K562 (cell line): ENCODE measurements at regions not wholly inside any gene's neighbourhood (a gene's known extent, or its start where the extent isn't known, plus 50 kb on each side); places are given as distances from the start of the nearest gene placed in this dataset.

Experiments
- ATAC-seq: fragments of 200-7000 bp; cut with Tn5 transposase; 3 replicates; pipeline ENCODE4 v1.9.1; 2020; ENCODE audit warnings: moderate library complexity
- BruUV-seq: library from RNA; stranded (reverse); fragments of 400-500 nt; replicated peaks from 2 replicates; lab custom pipeline; 2021; lab: Mats Ljungman, UMichigan
- CTCF ChIA-PET: fragments of 300-600 bp; formaldehyde crosslinking; extraction: SDS; loops from one replicate; lab custom pipeline; 2021; ENCODE audit warnings: low intra/inter-chr PET ratio; lab: Yijun Ruan, JAX
- POLR2A ChIA-PET: fragments of 300-600, 350-650 bp; sonication (Branson Sonifier 250); formaldehyde crosslinking; extraction: SDS; loops from one replicate; lab custom pipeline; 2021; ENCODE audit warnings: antibody characterized with exemption, inconsistent platforms; lab: Yijun Ruan, JAX
- DNase-seq, 4 experiments: peaks; one replicate each; pipeline versions ENCODE4 v3.0.0 to v3.0.0-alpha.2; 2011 to 2018; ENCODE audit warnings: low spot score in 3 of 4, mixed read lengths in 3 of 4; ENCODE audit errors: extremely low read depth in 1 of 4
- FAIRE-seq: peaks from 2 replicates; lab custom pipeline; 2011; peaks lifted over from hg19 to GRCh38; lab: Jason Lieb, UNC
- H2AFZ ChIP-seq: 2 replicates; pipeline ENCODE4 v1.6.0; 2011; ENCODE audit warnings: low read depth, low read length, control low read depth, inconsistent platforms
- H3K27ac ChIP-seq: fragments of 200-600 bp; 3 replicates; pipeline ENCODE4 v1.8.0; 2011; ENCODE audit warnings: low read depth, mild to moderate bottlenecking, control low read depth, inconsistent platforms, low read length, moderate library complexity, mixed read lengths; ENCODE audit errors: extremely low read depth
- H3K27me3 ChIP-seq, 2 experiments: fragments of 300-600 bp in 1 of 2; 2 replicates in 1 of 2; 3 replicates in 1 of 2; pipeline versions ENCODE4 v1.6.0 to v1.8.0; 2011; ENCODE audit warnings: inconsistent platforms in 2 of 2, low read length in 2 of 2, mild to moderate bottlenecking in 1 of 2, mixed read lengths in 1 of 2, moderate library complexity in 1 of 2; ENCODE audit not compliant: control insufficient read depth in 2 of 2, insufficient read depth in 2 of 2
- H3K36me3 ChIP-seq: fragments of 300-600 bp; 3 replicates; pipeline ENCODE4 v1.8.0; 2011; ENCODE audit warnings: mild to moderate bottlenecking, low read length, inconsistent platforms; ENCODE audit not compliant: control insufficient read depth, insufficient read depth
- H3K4me1 ChIP-seq, 2 experiments: fragments of 200-600 bp in 1 of 2; replicated peaks in 1 of 2; 2 replicates in 1 of 2; 3 replicates in 1 of 2; pipeline versions ENCODE4 v1.5.1 to v1.8.0; 2011; ENCODE audit warnings: inconsistent platforms in 2 of 2, low read length in 2 of 2, mild to moderate bottlenecking in 1 of 2, mixed read lengths in 1 of 2, moderate library complexity in 1 of 2; ENCODE audit not compliant: control insufficient read depth in 2 of 2, insufficient read depth in 2 of 2
- H3K4me2 ChIP-seq: 2 replicates; pipeline ENCODE4 v1.6.1; 2011; ENCODE audit warnings: low read length, control low read depth, inconsistent platforms, mixed read lengths; ENCODE audit not compliant: insufficient read depth
- H3K4me3 ChIP-seq: fragments of 200-600 bp; sonication (generic), shearing (Covaris generic); 2 replicates; pipeline ENCODE4 v1.5.1; 2016; ENCODE audit warnings: control low read depth, inconsistent platforms
- H3K79me2 ChIP-seq: fragments of 200-600 bp; 3 replicates; pipeline ENCODE4 v1.8.0; 2011; ENCODE audit warnings: low read length, inconsistent platforms; ENCODE audit not compliant: control insufficient read depth, insufficient read depth
- H3K9ac ChIP-seq, 2 experiments: 2 replicates each; pipeline versions ENCODE4 v1.6.0 to v1.6.1; 2011; ENCODE audit warnings: low read depth in 2 of 2, low read length in 2 of 2, control low read depth in 1 of 2, inconsistent platforms in 1 of 2, mild to moderate bottlenecking in 1 of 2, mixed read lengths in 1 of 2; ENCODE audit not compliant: insufficient read depth in 1 of 2
- H3K9me1 ChIP-seq: one replicate; pipeline ENCODE4 v1.6.0; 2011; ENCODE audit warnings: inconsistent platforms, mild to moderate bottlenecking, low read length, moderate library complexity; ENCODE audit not compliant: control insufficient read depth, insufficient read depth
- H3K9me3 ChIP-seq: replicated peaks from 2 replicates; pipeline ENCODE4 v1.5.1; 2011; ENCODE audit warnings: low read depth, low read length, inconsistent platforms; ENCODE audit not compliant: control insufficient read depth, insufficient read depth
- H4K20me1 ChIP-seq: replicated peaks from 2 replicates; pipeline ENCODE4 v1.6.1; 2011; ENCODE audit warnings: low read length, inconsistent platforms, mixed read lengths; ENCODE audit not compliant: control insufficient read depth, insufficient read depth
- CTCF ChIP-seq, 3 experiments: IDR thresholded peaks in 2 of 3; conservative IDR thresholded peaks in 1 of 3; 2 replicates each; pipeline ENCODE4 v1.5.1; 2011 to 2012; ENCODE audit warnings: low read length in 3 of 3, mild to moderate bottlenecking in 3 of 3, control low read depth in 2 of 3, improper control_type of control experiment in 1 of 3, inconsistent platforms in 1 of 3, low read depth in 1 of 3, mixed read lengths in 1 of 3, moderate library complexity in 1 of 3; ENCODE audit not compliant: insufficient read depth in 2 of 3
- MCM5 ChIP-seq: fragments of 450-650 bp; IDR thresholded peaks from 2 replicates; pipeline ENCODE4 v1.6.1; 2016; ENCODE audit warnings: low read depth
- RAD21 ChIP-seq, 2 experiments: fragments of 250-450 bp in 1 of 2; fragments of 450-650 bp in 1 of 2; sonication (Bioruptor Pico) in 1 of 2; formaldehyde crosslinking in 1 of 2; IDR thresholded peaks in 1 of 2; conservative IDR thresholded peaks in 1 of 2; 2 replicates each; pipeline versions ENCODE4 v1.4.0 to v1.8.0; 2020 to 2022; ENCODE audit warnings: mild to moderate bottlenecking in 2 of 2, moderate library complexity in 1 of 2
- SPI1 ChIP-seq: IDR thresholded peaks from 2 replicates; pipeline ENCODE4 v1.6.1; 2011; ENCODE audit warnings: low read depth, low read length, control low read depth, borderline replicate concordance
- XRCC4 ChIP-seq: IDR thresholded peaks from one replicate; pipeline ENCODE4 v1.6.1; 2011; ENCODE audit not compliant: insufficient read depth, insufficient read length; ENCODE audit errors: extremely low read depth
- WGBS: fragments of 100-300 bp; shearing (Covaris generic); methylation state at CpG from one replicate; pipeline ENCODE4 v1.1.6; 2016; ENCODE audit warnings: low coverage, mixed read lengths; ENCODE audit not compliant: insufficient coverage; ENCODE audit errors: missing lambda C conversion rate; 5-methylcytosine and 5-hydroxymethylcytosine counted together
- in situ Hi-C: fragments of 300-500 bp; cut with MboI; formaldehyde crosslinking; loops from 4 replicates; pipeline ENCODE4 v1.15.0; 2018; ENCODE audit warnings: inconsistent platforms, mixed read lengths
- intact Hi-C: fragments of 100-400 bp; cut with micrococcal nuclease; formaldehyde crosslinking; loops from 2 replicates; pipeline ENCODE4 v1.14.2; 2022

- peaks cover 25 to 38% of the 10 kb centered on the region in 2 experiments for H3K27me3 ChIP-seq
- no peak for FAIRE-seq
- TF ChIP-seq XRCC4 (no peak), CTCF (IDR thresholded peaks at IDR 0.05 in 2 of 3, conservative IDR thresholded peaks at IDR 0.05 in 1 of 3; ENCODE audit: insufficient read depth in 2 of 3, low read depth in 1 of 3, low read length in 3 of 3) (peak in 1 of 3 experiments; percentile 31; a peak in 2 of 6 replicates), SPI1 (peak; percentile 14; the same call in 1 of the 2 replicates), MCM5 (no peak), RAD21 (CRISPR knock-in tag; conservative IDR thresholded peaks at IDR 0.05 in 1 of 2, IDR thresholded peaks at IDR 0.05 in 1 of 2) (peak in 1 of 2 experiments; percentile 24; a peak in 2 of 4 replicates)
- no peak overlapping the region for H3K4me2 ChIP-seq
- H3K27ac ChIP-seq: no peak overlapping the region
- no peak for DNase-seq
- ATAC-seq: peak; percentile 33
- H3K9me1 ChIP-seq: no peaks in the 10 kb centered on the region
- CTCF ChIA-PET: no interaction called here
- no peak overlapping the region for H3K9ac ChIP-seq
- POLR2A ChIA-PET: interaction anchor here (0.6 to 1.2 kb wide), 2 partner anchors 20 to 140 kb away, joined by 3 read pairs; no protein-coding TSS in a partner anchor
- intact Hi-C loops: loop anchor here (10.0 kb wide), 1 partner anchor 143 kb away; the partner anchor contains the start of gene RBBP8
- H3K79me2 ChIP-seq: no peaks in the 10 kb centered on the region
- H4K20me1 ChIP-seq: no peaks in the 10 kb centered on the region
- H3K9me3 ChIP-seq: no peaks in the 10 kb centered on the region
- no TSS peak for BruUV-seq
- no peaks in the 10 kb centered on the region for H3K4me1 ChIP-seq
- H3K4me3 ChIP-seq: no peak overlapping the region
- 2% methylated on average over 6 of the region's 6 CpGs for WGBS
- H3K36me3 ChIP-seq: no peaks in the 10 kb centered on the region
- in situ Hi-C loops: no loop called here
- H2AFZ ChIP-seq: no peak overlapping the region
Measured at GRCh38 chr18:23077493-23078256, 57.6 kb upstream of the CABLES1 start.
